ENCODE measurements at regions not wholly inside any gene's neighbourhood (a gene's known extent, or its start where the extent isn't known, plus 50 kb on each side); places are given as distances from the start of the nearest gene placed in this dataset.

GRCh38 chr18:78073275-78073674, 823.6 kb downstream of the GALR1 start:
- DNase-seq (ENCODE audit: low read depth, low spot score): no peak
- no peak for TF ChIP-seq CTCF (IDR thresholded peaks at IDR 0.05; ENCODE audit: low read depth, low read length)
- H3K4me3 ChIP-seq (ENCODE audit: low read depth, low read length): no peak overlapping the region
- in situ Hi-C loops (cut with HindIII; ENCODE audit: low sequenced_read_pairs): no loop called here

GRCh38 chr18:78074400-78075020, 824.9 kb downstream of the GALR1 start:
- no peak for TF ChIP-seq CTCF (IDR thresholded peaks at IDR 0.05; ENCODE audit: low read depth, low read length)
- H3K4me3 ChIP-seq (ENCODE audit: low read depth, low read length): no peak overlapping the region
- in situ Hi-C loops (cut with HindIII; ENCODE audit: low sequenced_read_pairs): no loop called here
- no peak for DNase-seq (ENCODE audit: low read depth, low spot score)

GRCh38 chr18:78080081-78080480, 830.4 kb downstream of the GALR1 start:
- in situ Hi-C loops (cut with HindIII; ENCODE audit: low sequenced_read_pairs): no loop called here
- DNase-seq (ENCODE audit: low read depth, low spot score): no peak

GRCh38 chr18:78080761-78081160, 831.1 kb downstream of the GALR1 start:
- in situ Hi-C loops (cut with HindIII; ENCODE audit: low sequenced_read_pairs): no loop called here
- no peak for DNase-seq (ENCODE audit: low read depth, low spot score)
- no peak overlapping the region for H3K4me3 ChIP-seq (ENCODE audit: low read depth, low read length)
- no peak for TF ChIP-seq CTCF (IDR thresholded peaks at IDR 0.05; ENCODE audit: low read depth, low read length)

More at GRCh38 chr18:78080081-78080480, 830.4 kb downstream of the GALR1 start:
- no peak for TF ChIP-seq CTCF (IDR thresholded peaks at IDR 0.05; ENCODE audit: low read depth, low read length)
- no peak overlapping the region for H3K4me3 ChIP-seq (ENCODE audit: low read depth, low read length)

GRCh38 chr18:78082816-78083215, 833.2 kb downstream of the GALR1 start:
- no peak overlapping the region for H3K4me3 ChIP-seq (ENCODE audit: low read depth, low read length)
- DNase-seq (ENCODE audit: low read depth, low spot score): no peak
- in situ Hi-C loops (cut with HindIII; ENCODE audit: low sequenced_read_pairs): no loop called here
- TF ChIP-seq CTCF (IDR thresholded peaks at IDR 0.05; ENCODE audit: low read depth, low read length): no peak

GRCh38 chr18:78085241-78086185, 835.9 kb downstream of the GALR1 start:
- in situ Hi-C loops (cut with HindIII; ENCODE audit: low sequenced_read_pairs): no loop called here
- H3K4me3 ChIP-seq (ENCODE audit: low read depth, low read length): no peak overlapping the region

More at GRCh38 chr18:78085241-78086185, 835.9 kb downstream of the GALR1 start:
- no peak for TF ChIP-seq CTCF (IDR thresholded peaks at IDR 0.05; ENCODE audit: low read depth, low read length)
- DNase-seq (ENCODE audit: low read depth, low spot score): no peak

Data from astrocyte of the spinal cord (primary cell).